ENCODE measurements at regions not wholly inside any gene's neighbourhood (a gene's known extent, or its start where the extent isn't known, plus 50 kb on each side); places are given as distances from the start of the nearest gene placed in this dataset.
A peak's percentile ranks its signal among the peaks of the same experiment; 100 is the strongest.
"Not testable (repeated sequence)": the region's sequence is repeated elsewhere in the genome, so short reads cannot be mapped to it uniquely, and the experiment has no call there.

- no peak for TF ChIP-seq CTCF (IDR thresholded peaks at IDR 0.05)
- H3K36me3 ChIP-seq, result no peaks in the 10 kb centered on the region
- H3K9me3 ChIP-seq, result no peaks in the 10 kb centered on the region
- intact Hi-C loops (cut with DNase I; ENCODE audit: low total_unique reads), result no loop called here
- no peak overlapping the region for H3K27ac ChIP-seq
- no peak overlapping the region for H3K4me3 ChIP-seq
- peaks cover 0 to 2% of the 10 kb centered on the region in 2 donors for H3K27me3 ChIP-seq
- no peak for DNase-seq
- H3K4me1 ChIP-seq, result no peaks in the 10 kb centered on the region
These were observed 245.8 kb upstream of the SULF2 start for GRCh38 chr20:48031122-48031521.

GRCh38 chr20:48026981-48027592, 241.8 kb upstream of the SULF2 start:
- DNase-seq, result no peak
- no peak for TF ChIP-seq CTCF (IDR thresholded peaks at IDR 0.05)
- intact Hi-C loops (cut with DNase I; ENCODE audit: low total_unique reads), result no loop called here
- no peaks in the 10 kb centered on the region for H3K36me3 ChIP-seq
- H3K27me3 ChIP-seq, result peaks cover 0 to 2% of the 10 kb centered on the region in 2 donors
- H3K4me1 ChIP-seq, result no peaks in the 10 kb centered on the region
- no peak overlapping the region for H3K4me3 ChIP-seq
- no peak overlapping the region for H3K27ac ChIP-seq
- H3K9me3 ChIP-seq, result peaks cover 0 to under 1% (median 0%) of the 10 kb centered on the region in 3 donors

- intact Hi-C loops (cut with DNase I; ENCODE audit: low total_unique reads), result no loop called here
- Histone ChIP-seq H3K27me3 (peaks cover 0 to 6% of the 10 kb centered on the region in 2 donors), H3K4me3 (no peak overlapping the region), H3K4me1 (no peaks in the 10 kb centered on the region), H3K9me3 (peaks cover 0 to 3% (median 0%) of the 10 kb centered on the region in 3 donors), H3K27ac (no peak overlapping the region), H3K36me3 (no peaks in the 10 kb centered on the region)
- no peak for TF ChIP-seq CTCF (IDR thresholded peaks at IDR 0.05)
- DNase-seq, result no peak
These were observed 240.4 kb upstream of the SULF2 start for GRCh38 chr20:48025661-48026060.

GRCh38 chr20:48025051-48025515, 239.8 kb upstream of the SULF2 start:
- Histone ChIP-seq H3K27ac (no peak overlapping the region), H3K27me3 (peaks cover 0 to 9% of the 10 kb centered on the region in 2 donors), H3K4me3 (no peak overlapping the region), H3K9me3 (peaks cover 0 to 3% (median 0%) of the 10 kb centered on the region in 3 donors), H3K36me3 (no peaks in the 10 kb centered on the region), H3K4me1 (no peaks in the 10 kb centered on the region)
- peak in 1 of 2 donors; percentile 48 for DNase-seq
- intact Hi-C loops (cut with DNase I; ENCODE audit: low total_unique reads), result no loop called here
- no peak for TF ChIP-seq CTCF (IDR thresholded peaks at IDR 0.05)

- H3K27me3 ChIP-seq, result peaks cover 0 to 14% of the 10 kb centered on the region in 2 donors
- DNase-seq, result no peak
- H3K36me3 ChIP-seq, result no peaks in the 10 kb centered on the region
- no peak overlapping the region for H3K4me3 ChIP-seq
- intact Hi-C loops (cut with DNase I; ENCODE audit: low total_unique reads), result no loop called here
- no peak overlapping the region for H3K27ac ChIP-seq
- no peaks in the 10 kb centered on the region for H3K4me1 ChIP-seq
- peaks cover 0 to 3% (median 0%) of the 10 kb centered on the region in 3 donors for H3K9me3 ChIP-seq
- TF ChIP-seq CTCF (IDR thresholded peaks at IDR 0.05), result no peak
These were observed 239.3 kb upstream of the SULF2 start for GRCh38 chr20:48024539-48024938.

- H3K27me3 ChIP-seq, result peaks cover 0 to 22% of the 10 kb centered on the region in 2 donors
- intact Hi-C loops (cut with DNase I; ENCODE audit: low total_unique reads); H3K27ac ChIP-seq; H3K36me3 ChIP-seq; H3K4me3 ChIP-seq; DNase-seq; H3K9me3 ChIP-seq; H3K4me1 ChIP-seq: not testable (repeated sequence)
These were observed 235.4 kb upstream of the SULF2 start for GRCh38 chr20:48020696-48021095.
